Epithelial cell of esophagus (primary cell): ENCODE measurements at regions not wholly inside any gene's neighbourhood (a gene's known extent, or its start where the extent isn't known, plus 50 kb on each side); places are given as distances from the start of the nearest gene placed in this dataset.

ENCODE experiments used
- DNase-seq: peaks from one replicate; pipeline ENCODE4 v3.0.0; 2010; ENCODE audit warnings: low read depth
- H3K4me3 ChIP-seq: 2 replicates; pipeline ENCODE4 v1.5.1; 2011; ENCODE audit warnings: mild to moderate bottlenecking, low read length, control low read depth
- CTCF ChIP-seq: IDR thresholded peaks from 2 replicates; pipeline ENCODE4 v1.5.1; 2011; ENCODE audit warnings: low read depth, mild to moderate bottlenecking, low read length, control low read depth, inconsistent platforms; ENCODE audit not compliant: insufficient read depth; ENCODE audit errors: missing control alignments

- H3K4me3 ChIP-seq: no peak overlapping the region
- TF ChIP-seq CTCF: no peak
- no peak for DNase-seq
These were observed 129.2 kb downstream of the ASB1 start for GRCh38 chr2:238555786-238556542.

GRCh38 chr2:238557431-238557830, 130.7 kb downstream of the ASB1 start:
- no peak for DNase-seq
- TF ChIP-seq CTCF: no peak
- H3K4me3 ChIP-seq: no peak overlapping the region

- no peak for TF ChIP-seq CTCF
- H3K4me3 ChIP-seq: no peak overlapping the region
- no peak for DNase-seq
These were observed 131.2 kb downstream of the ASB1 start for GRCh38 chr2:238557936-238558335.

- TF ChIP-seq CTCF: no peak
- DNase-seq: no peak
- no peak overlapping the region for H3K4me3 ChIP-seq
These were observed 131.9 kb downstream of the ASB1 start for GRCh38 chr2:238558456-238559099.

- no peak overlapping the region for H3K4me3 ChIP-seq
- DNase-seq: no peak
- TF ChIP-seq CTCF: no peak
These were observed 133.5 kb downstream of the ASB1 start for GRCh38 chr2:238560234-238560633.

GRCh38 chr2:238561230-238561629, 134.5 kb downstream of the ASB1 start:
- no peak overlapping the region for H3K4me3 ChIP-seq
- TF ChIP-seq CTCF: no peak
- DNase-seq: no peak
